ENCODE measurements at regions not wholly inside any gene's neighbourhood (a gene's known extent, or its start where the extent isn't known, plus 50 kb on each side); places are given as distances from the start of the nearest gene placed in this dataset.

- Histone ChIP-seq H3K36me3 (ENCODE audit: control insufficient read depth in 3 of 3, insufficient read depth in 3 of 3, low read length in 3 of 3) (no peaks in the 10 kb centered on the region), H3K27ac (ENCODE audit: low read depth, low read length) (no peak overlapping the region), H3K9ac (ENCODE audit: low read depth in 1 of 3, low read length in 3 of 3) (no peak overlapping the region), H3K4me3 (ENCODE audit: low read length in 3 of 3) (no peak overlapping the region), H3K9me3 (ENCODE audit: control insufficient read depth in 3 of 3, low read length in 3 of 3) (no peaks in the 10 kb centered on the region), H3K27me3 (ENCODE audit: control insufficient read depth in 3 of 3, insufficient read depth in 3 of 3, low read length in 3 of 3) (no peaks in the 10 kb centered on the region), H3K4me1 (ENCODE audit: control insufficient read depth in 3 of 3, insufficient read depth in 3 of 3, low read length in 3 of 3) (no peaks in the 10 kb centered on the region)
Observed at GRCh38 chr7:80403686-80404241, 108.1 kb downstream of the GNAT3 start.

GRCh38 chr7:80401708-80402107 is 110.2 kb downstream of the GNAT3 start:
- no peaks in the 10 kb centered on the region for H3K4me1 ChIP-seq (ENCODE audit: control insufficient read depth in 3 of 3, insufficient read depth in 3 of 3, low read length in 3 of 3)
- H3K27me3 ChIP-seq (ENCODE audit: control insufficient read depth in 3 of 3, insufficient read depth in 3 of 3, low read length in 3 of 3) = no peaks in the 10 kb centered on the region
- no peak overlapping the region for H3K4me3 ChIP-seq (ENCODE audit: low read length in 3 of 3)
- H3K9me3 ChIP-seq (ENCODE audit: control insufficient read depth in 3 of 3, low read length in 3 of 3) = no peaks in the 10 kb centered on the region
- H3K27ac ChIP-seq (ENCODE audit: low read depth, low read length) = no peak overlapping the region
- no peak overlapping the region for H3K9ac ChIP-seq (ENCODE audit: low read depth in 1 of 3, low read length in 3 of 3)
- H3K36me3 ChIP-seq (ENCODE audit: control insufficient read depth in 3 of 3, insufficient read depth in 3 of 3, low read length in 3 of 3) = no peaks in the 10 kb centered on the region

GRCh38 chr7:80393786-80394185 is 118.1 kb downstream of the GNAT3 start:
- H3K36me3 ChIP-seq (ENCODE audit: control insufficient read depth in 3 of 3, insufficient read depth in 3 of 3, low read length in 3 of 3) = no peaks in the 10 kb centered on the region

GRCh38 chr7:80392229-80393169 is 119.4 kb downstream of the GNAT3 start:
- H3K27me3 ChIP-seq (ENCODE audit: control insufficient read depth in 3 of 3, insufficient read depth in 3 of 3, low read length in 3 of 3) = no peaks in the 10 kb centered on the region
- H3K9ac ChIP-seq (ENCODE audit: low read depth in 1 of 3, low read length in 3 of 3) = no peak overlapping the region
- H3K36me3 ChIP-seq (ENCODE audit: control insufficient read depth in 3 of 3, insufficient read depth in 3 of 3, low read length in 3 of 3) = no peaks in the 10 kb centered on the region
- H3K27ac ChIP-seq (ENCODE audit: low read depth, low read length) = no peak overlapping the region
- H3K4me1 ChIP-seq (ENCODE audit: control insufficient read depth in 3 of 3, insufficient read depth in 3 of 3, low read length in 3 of 3) = no peaks in the 10 kb centered on the region
- H3K9me3 ChIP-seq (ENCODE audit: control insufficient read depth in 3 of 3, low read length in 3 of 3) = no peaks in the 10 kb centered on the region
- H3K4me3 ChIP-seq (ENCODE audit: low read length in 3 of 3) = no peak overlapping the region

More at GRCh38 chr7:80393786-80394185, 118.1 kb downstream of the GNAT3 start:
- no peaks in the 10 kb centered on the region for H3K9me3 ChIP-seq (ENCODE audit: control insufficient read depth in 3 of 3, low read length in 3 of 3)
- no peaks in the 10 kb centered on the region for H3K4me1 ChIP-seq (ENCODE audit: control insufficient read depth in 3 of 3, insufficient read depth in 3 of 3, low read length in 3 of 3)
- no peak overlapping the region for H3K4me3 ChIP-seq (ENCODE audit: low read length in 3 of 3)
- no peak overlapping the region for H3K27ac ChIP-seq (ENCODE audit: low read depth, low read length)
- H3K9ac ChIP-seq (ENCODE audit: low read depth in 1 of 3, low read length in 3 of 3) = no peak overlapping the region
- no peaks in the 10 kb centered on the region for H3K27me3 ChIP-seq (ENCODE audit: control insufficient read depth in 3 of 3, insufficient read depth in 3 of 3, low read length in 3 of 3)

- no peaks in the 10 kb centered on the region for H3K27me3 ChIP-seq (ENCODE audit: control insufficient read depth in 3 of 3, insufficient read depth in 3 of 3, low read length in 3 of 3)
Observed at GRCh38 chr7:80387634-80388193, 124.2 kb downstream of the GNAT3 start.

GRCh38 chr7:80386686-80387085 is 125.2 kb downstream of the GNAT3 start:
- Histone ChIP-seq H3K9me3 (ENCODE audit: control insufficient read depth in 3 of 3, low read length in 3 of 3) (no peaks in the 10 kb centered on the region), H3K9ac (ENCODE audit: low read depth in 1 of 3, low read length in 3 of 3) (no peak overlapping the region), H3K4me1 (ENCODE audit: control insufficient read depth in 3 of 3, insufficient read depth in 3 of 3, low read length in 3 of 3) (no peaks in the 10 kb centered on the region), H3K36me3 (ENCODE audit: control insufficient read depth in 3 of 3, insufficient read depth in 3 of 3, low read length in 3 of 3) (no peaks in the 10 kb centered on the region), H3K27me3 (ENCODE audit: control insufficient read depth in 3 of 3, insufficient read depth in 3 of 3, low read length in 3 of 3) (no peaks in the 10 kb centered on the region), H3K4me3 (ENCODE audit: low read length in 3 of 3) (no peak overlapping the region), H3K27ac (ENCODE audit: low read depth, low read length) (no peak overlapping the region)

More at GRCh38 chr7:80387634-80388193, 124.2 kb downstream of the GNAT3 start:
- Histone ChIP-seq H3K36me3 (ENCODE audit: control insufficient read depth in 3 of 3, insufficient read depth in 3 of 3, low read length in 3 of 3) (no peaks in the 10 kb centered on the region), H3K9me3 (ENCODE audit: control insufficient read depth in 3 of 3, low read length in 3 of 3) (no peaks in the 10 kb centered on the region), H3K27ac (ENCODE audit: low read depth, low read length) (no peak overlapping the region), H3K9ac (ENCODE audit: low read depth in 1 of 3, low read length in 3 of 3) (no peak overlapping the region), H3K4me3 (ENCODE audit: low read length in 3 of 3) (no peak overlapping the region), H3K4me1 (ENCODE audit: control insufficient read depth in 3 of 3, insufficient read depth in 3 of 3, low read length in 3 of 3) (no peaks in the 10 kb centered on the region)

- H3K9ac ChIP-seq (ENCODE audit: low read depth in 1 of 3, low read length in 3 of 3) = no peak overlapping the region
- H3K27me3 ChIP-seq (ENCODE audit: control insufficient read depth in 3 of 3, insufficient read depth in 3 of 3, low read length in 3 of 3) = no peaks in the 10 kb centered on the region
- no peaks in the 10 kb centered on the region for H3K9me3 ChIP-seq (ENCODE audit: control insufficient read depth in 3 of 3, low read length in 3 of 3)
- no peak overlapping the region for H3K27ac ChIP-seq (ENCODE audit: low read depth, low read length)
- no peaks in the 10 kb centered on the region for H3K36me3 ChIP-seq (ENCODE audit: control insufficient read depth in 3 of 3, insufficient read depth in 3 of 3, low read length in 3 of 3)
- no peaks in the 10 kb centered on the region for H3K4me1 ChIP-seq (ENCODE audit: control insufficient read depth in 3 of 3, insufficient read depth in 3 of 3, low read length in 3 of 3)
- no peak overlapping the region for H3K4me3 ChIP-seq (ENCODE audit: low read length in 3 of 3)
Observed at GRCh38 chr7:80385508-80385907, 126.4 kb downstream of the GNAT3 start.

GRCh38 chr7:80380957-80381356 is 130.9 kb downstream of the GNAT3 start:
- Histone ChIP-seq H3K27me3 (ENCODE audit: control insufficient read depth in 3 of 3, insufficient read depth in 3 of 3, low read length in 3 of 3) (no peaks in the 10 kb centered on the region), H3K36me3 (ENCODE audit: control insufficient read depth in 3 of 3, insufficient read depth in 3 of 3, low read length in 3 of 3) (no peaks in the 10 kb centered on the region), H3K4me1 (ENCODE audit: control insufficient read depth in 3 of 3, insufficient read depth in 3 of 3, low read length in 3 of 3) (no peaks in the 10 kb centered on the region), H3K9ac (ENCODE audit: low read depth in 1 of 3, low read length in 3 of 3) (no peak overlapping the region), H3K27ac (ENCODE audit: low read depth, low read length) (no peak overlapping the region), H3K4me3 (ENCODE audit: low read length in 3 of 3) (no peak overlapping the region), H3K9me3 (ENCODE audit: control insufficient read depth in 3 of 3, low read length in 3 of 3) (no peaks in the 10 kb centered on the region)

- Histone ChIP-seq H3K4me1 (ENCODE audit: control insufficient read depth in 3 of 3, insufficient read depth in 3 of 3, low read length in 3 of 3) (no peaks in the 10 kb centered on the region), H3K9me3 (ENCODE audit: control insufficient read depth in 3 of 3, low read length in 3 of 3) (no peaks in the 10 kb centered on the region), H3K27ac (ENCODE audit: low read depth, low read length) (no peak overlapping the region), H3K36me3 (ENCODE audit: control insufficient read depth in 3 of 3, insufficient read depth in 3 of 3, low read length in 3 of 3) (no peaks in the 10 kb centered on the region), H3K27me3 (ENCODE audit: control insufficient read depth in 3 of 3, insufficient read depth in 3 of 3, low read length in 3 of 3) (no peaks in the 10 kb centered on the region), H3K9ac (ENCODE audit: low read depth in 1 of 3, low read length in 3 of 3) (no peak overlapping the region), H3K4me3 (ENCODE audit: low read length in 3 of 3) (no peak overlapping the region)
Observed at GRCh38 chr7:80379034-80379982, 132.6 kb downstream of the GNAT3 start.
